H1 (cell line): ENCODE measurements at regions not wholly inside any gene's neighbourhood (a gene's known extent, or its start where the extent isn't known, plus 50 kb on each side); places are given as distances from the start of the nearest gene placed in this dataset.

Experiments used
- CTCF ChIA-PET: fragments of 300-600 bp; sonication (Branson Sonifier 250); formaldehyde crosslinking; loops from one replicate; lab custom pipeline; 2021; ENCODE audit not compliant: partially characterized antibody; lab: Charles Lee
- POLR2A ChIA-PET: fragments of 300-600 bp; sonication (Branson Sonifier 250); formaldehyde crosslinking; loops from one replicate; lab custom pipeline; 2021; ENCODE audit warnings: inconsistent platforms; ENCODE audit not compliant: partially characterized antibody; lab: Charles Lee
- DNase-seq, 2 experiments: peaks; one replicate each; pipeline versions ENCODE4 v3.0.0 to v3.0.0-alpha.2; 2010 to 2022; ENCODE audit warnings: low spot score in 2 of 2, low read depth in 1 of 2, mixed read lengths in 1 of 2
- FAIRE-seq: peaks from 2 replicates; lab custom pipeline; 2011; peaks lifted over from hg19 to GRCh38; lab: Jason Lieb, UNC
- H2AFZ ChIP-seq: 2 replicates; pipeline ENCODE4 v1.8.1; 2012; ENCODE audit warnings: low read length, inconsistent platforms
- H2AK5ac ChIP-seq: 2 replicates; pipeline ENCODE4 v1.6.1; 2013; ENCODE audit warnings: low read depth, low read length
- H2BK120ac ChIP-seq: replicated peaks from 2 replicates; pipeline ENCODE3; 2013; ENCODE audit warnings: low read depth, low read length, inconsistent platforms
- H2BK12ac ChIP-seq: 2 replicates; pipeline ENCODE4 v1.6.1; 2013; ENCODE audit warnings: low read depth, low read length
- H2BK15ac ChIP-seq: 2 replicates; pipeline ENCODE4 v1.6.1; 2013; ENCODE audit warnings: low read length
- H2BK20ac ChIP-seq: 2 replicates; pipeline ENCODE4 v1.6.1; 2013; ENCODE audit warnings: low read length
- H2BK5ac ChIP-seq: 2 replicates; pipeline ENCODE4 v1.6.1; 2013; ENCODE audit warnings: low read depth, low read length
- H3K14ac ChIP-seq: 2 replicates; pipeline ENCODE4 v1.6.1; 2013; ENCODE audit warnings: inconsistent platforms; ENCODE audit not compliant: insufficient read length
- H3K18ac ChIP-seq: 2 replicates; pipeline ENCODE4 v1.6.1; 2013; ENCODE audit warnings: low read length; ENCODE audit errors: extremely low read depth
- H3K23ac ChIP-seq: 2 replicates; pipeline ENCODE4 v1.6.1; 2013; ENCODE audit warnings: inconsistent platforms; ENCODE audit not compliant: insufficient read length
- H3K23me2 ChIP-seq: 2 replicates; pipeline ENCODE4 v1.6.1; 2013; ENCODE audit warnings: low read depth, low read length
- H3K27ac ChIP-seq: 2 replicates; pipeline ENCODE4 v1.6.1; 2011; ENCODE audit warnings: low read depth, low read length, inconsistent platforms
- H3K27me3 ChIP-seq, 4 experiments: replicated peaks in 1 of 4; 1 replicate in 1 of 4; 2 replicates in 3 of 4; pipeline versions ENCODE4 v1.6.1 to v1.8.1; 2011 to 2013; ENCODE audit warnings: low read length in 3 of 4, mild to moderate bottlenecking in 3 of 4, inconsistent platforms in 2 of 4, mixed read lengths in 2 of 4, moderate library complexity in 1 of 4; ENCODE audit not compliant: control insufficient read depth in 3 of 4, insufficient read depth in 3 of 4; ENCODE audit errors: extremely low read depth in 1 of 4
- H3K36me3 ChIP-seq, 4 experiments: 2 replicates each; pipeline versions ENCODE4 v1.6.1 to v1.8.1; 2011 to 2013; ENCODE audit warnings: mild to moderate bottlenecking in 4 of 4, low read length in 3 of 4, moderate library complexity in 2 of 4, control low read depth in 1 of 4, inconsistent platforms in 1 of 4; ENCODE audit not compliant: insufficient read depth in 4 of 4, control insufficient read depth in 2 of 4
- H3K4ac ChIP-seq: replicated peaks from 2 replicates; pipeline ENCODE3; 2013; ENCODE audit warnings: low read length, low read depth, mixed read lengths, inconsistent platforms; ENCODE audit not compliant: insufficient read length
- H3K4me1 ChIP-seq, 4 experiments: replicated peaks in 1 of 4; 1 replicate in 1 of 4; 2 replicates in 3 of 4; pipeline versions ENCODE4 v1.6.1 to v1.8.1; 2011 to 2013; ENCODE audit warnings: low read length in 3 of 4, inconsistent platforms in 2 of 4, mixed read lengths in 1 of 4; ENCODE audit not compliant: insufficient read depth in 4 of 4, control insufficient read depth in 3 of 4
- H3K4me2 ChIP-seq, 2 experiments: 2 replicates each; pipeline versions ENCODE4 v1.6.1 to v1.8.1; 2011 to 2013; ENCODE audit warnings: low read depth in 2 of 2, low read length in 2 of 2, control low read depth in 1 of 2, inconsistent platforms in 1 of 2, mild to moderate bottlenecking in 1 of 2; ENCODE audit not compliant: insufficient read depth in 1 of 2
- H3K4me3 ChIP-seq, 4 experiments: fragments of 200-600, 300-600 bp in 1 of 4; sonication (generic), shearing (Covaris generic), sonication (Bioruptor Twin) in 1 of 4; 2 replicates each; pipeline versions ENCODE4 v1.5.1 to v1.8.1; 2011 to 2016; ENCODE audit warnings: low read length in 4 of 4, low read depth in 3 of 4, control low read depth in 2 of 4, inconsistent platforms in 2 of 4, mild to moderate bottlenecking in 2 of 4, mixed read lengths in 1 of 4, moderate library complexity in 1 of 4; ENCODE audit not compliant: insufficient read depth in 2 of 4; ENCODE audit errors: extremely low read depth in 1 of 4
- H3K56ac ChIP-seq: replicated peaks from 2 replicates; pipeline ENCODE3; 2013; ENCODE audit warnings: low read depth, mild to moderate bottlenecking, mixed read lengths, low read length, inconsistent platforms; ENCODE audit not compliant: insufficient read length
- H3K79me1 ChIP-seq: 2 replicates; pipeline ENCODE4 v1.6.1; 2013; ENCODE audit warnings: low read depth, low read length, control low read depth
- H3K79me2 ChIP-seq, 2 experiments: 2 replicates each; pipeline versions ENCODE4 v1.6.1 to v1.8.1; 2012 to 2013; ENCODE audit warnings: low read length in 2 of 2, mild to moderate bottlenecking in 2 of 2, inconsistent platforms in 1 of 2; ENCODE audit not compliant: insufficient read depth in 2 of 2, control insufficient read depth in 1 of 2
- H3K9ac ChIP-seq, 4 experiments: replicated peaks in 1 of 4; 1 replicate in 1 of 4; 2 replicates in 3 of 4; pipeline versions ENCODE4 v1.6.1 to v1.8.1; 2011 to 2013; ENCODE audit warnings: low read depth in 3 of 4, low read length in 3 of 4, control low read depth in 2 of 4, mild to moderate bottlenecking in 2 of 4, moderate library complexity in 2 of 4, inconsistent platforms in 1 of 4; ENCODE audit errors: extremely low read depth in 1 of 4
- H3K9me3 ChIP-seq, 2 experiments: 2 replicates each; pipeline versions ENCODE4 v1.6.1 to v1.8.1; 2012 to 2013; ENCODE audit warnings: mild to moderate bottlenecking in 2 of 2, moderate library complexity in 2 of 2, control low read depth in 1 of 2, inconsistent platforms in 1 of 2, low read depth in 1 of 2, low read length in 1 of 2, mixed read lengths in 1 of 2; ENCODE audit not compliant: insufficient read depth in 2 of 2
- H4K20me1 ChIP-seq, 2 experiments: replicated peaks in 1 of 2; 2 replicates each; pipeline versions ENCODE3 to v1.8.1; 2011 to 2013; ENCODE audit warnings: inconsistent platforms in 2 of 2, low read length in 2 of 2, mild to moderate bottlenecking in 1 of 2; ENCODE audit not compliant: insufficient read depth in 2 of 2, control insufficient read depth in 1 of 2
- H4K5ac ChIP-seq: 2 replicates; pipeline ENCODE4 v1.6.1; 2013; ENCODE audit warnings: low read length, low read depth, mixed read lengths, inconsistent platforms; ENCODE audit not compliant: insufficient read length
- H4K8ac ChIP-seq: 2 replicates; pipeline ENCODE4 v1.8.0; 2013; ENCODE audit warnings: mild to moderate bottlenecking, moderate library complexity, low read length, inconsistent platforms; ENCODE audit not compliant: insufficient read depth; ENCODE audit errors: extremely low read depth
- H4K91ac ChIP-seq: replicated peaks from 2 replicates; pipeline ENCODE3; 2013; ENCODE audit warnings: low read length, mixed read lengths, inconsistent platforms; ENCODE audit not compliant: insufficient read length
- ASH2L ChIP-seq: fragments of 200-600, 300-600 bp; sonication (generic); IDR thresholded peaks from one replicate; pipeline ENCODE4 v1.7.1; 2017; ENCODE audit warnings: low read length
- CBX8 ChIP-seq: fragments of 300-800, 300-1000 bp; sonication (generic); IDR thresholded peaks from 2 replicates; pipeline ENCODE4 v1.7.1; 2016; ENCODE audit warnings: low read depth, low read length, borderline replicate concordance
- E2F6 ChIP-seq: IDR thresholded peaks from 2 replicates; pipeline ENCODE4 v1.6.1; 2012; ENCODE audit warnings: inconsistent platforms
- EZH2 ChIP-seq: fragments of 200-600 bp; sonication (generic); IDR thresholded peaks from 2 replicates; pipeline ENCODE4 v1.7.1; 2012; ENCODE audit warnings: low read depth, mild to moderate bottlenecking, moderate library complexity, low read length, inconsistent platforms; ENCODE audit not compliant: severe bottlenecking
- HDAC2 ChIP-seq, 2 experiments: fragments of 300-600 bp in 1 of 2; sonication (generic) in 1 of 2; IDR thresholded peaks; 2 replicates each; pipeline ENCODE4 v1.6.1; 2011 to 2012; ENCODE audit warnings: low read depth in 2 of 2, low read length in 2 of 2, mild to moderate bottlenecking in 2 of 2, moderate library complexity in 2 of 2, borderline replicate concordance in 1 of 2, inconsistent platforms in 1 of 2
- TCF12 ChIP-seq: IDR thresholded peaks from 2 replicates; pipeline ENCODE4 v1.6.1; 2011; ENCODE audit warnings: low read depth, mild to moderate bottlenecking, low read length
- USF2 ChIP-seq: IDR thresholded peaks from 2 replicates; pipeline ENCODE4 v1.6.1; 2011; ENCODE audit warnings: low read length, improper control_type of control experiment
- WGBS, 2 experiments: shearing (Covaris generic) in 1 of 2; methylation state at CpG; one replicate each; pipeline versions ENCODE4 v1.1.6 to v1.1.7; 2013 to 2015; ENCODE audit warnings: low lambda C conversion rate in 2 of 2, mixed read lengths in 2 of 2, inconsistent platforms in 1 of 2, low coverage in 1 of 2, missing lambda C conversion rate in 1 of 2; ENCODE audit not compliant: insufficient replicate concordance in 2 of 2, insufficient coverage in 1 of 2, insufficient read length in 1 of 2; ENCODE audit errors: extremely low coverage in 1 of 2, missing lambda C conversion rate in 1 of 2; 5-methylcytosine and 5-hydroxymethylcytosine counted together

GRCh38 chr5:120792477-120792876 lies 328.4 kb downstream of the PRR16 start:
- Histone ChIP-seq H3K23me2 (no peaks in the 10 kb centered on the region), H3K4me3 (no peak overlapping the region), H2BK120ac (no peak overlapping the region), H3K27me3 (no peaks in the 10 kb centered on the region), H2BK20ac (no peak overlapping the region)
- TF ChIP-seq HDAC2 (IDR thresholded peaks at IDR 0.05; ENCODE audit: borderline replicate concordance in 1 of 2, low read depth in 2 of 2, low read length in 2 of 2), result no peak
- TF ChIP-seq TCF12, result no peak
- no peak for TF ChIP-seq E2F6
- TF ChIP-seq CBX8, result no peak
- TF ChIP-seq USF2, result no peak
- TF ChIP-seq EZH2, result no peak
- no peak for TF ChIP-seq ASH2L
- TF ChIP-seq, all 59 proteins: peak for 0
- Histone ChIP-seq H3K36me3 (no peaks in the 10 kb centered on the region), H3K9ac (no peak overlapping the region), H2BK5ac (no peak overlapping the region), H4K91ac (no peak overlapping the region), H3K56ac (no peak overlapping the region), H3K14ac (no peak overlapping the region), H3K27ac (no peak overlapping the region), H3K23ac (no peak overlapping the region), H4K8ac (no peak overlapping the region), H2BK12ac (no peak overlapping the region), H3K4me1 (no peaks in the 10 kb centered on the region), H3K79me2 (no peaks in the 10 kb centered on the region), H3K18ac (no peak overlapping the region), H3K9me3 (no peaks in the 10 kb centered on the region), H2BK15ac (no peak overlapping the region), H4K5ac (no peak overlapping the region), H2AFZ (no peak overlapping the region), H3K4ac (no peak overlapping the region), H4K20me1 (no peaks in the 10 kb centered on the region), H3K4me2 (no peak overlapping the region), H3K79me1 (no peaks in the 10 kb centered on the region), H2AK5ac (no peak overlapping the region)
- CTCF ChIA-PET, result no interaction called here
- 87% methylated on average over 2 of the region's 2 CpGs; no CpG with 5 or more reads in 1 of the 2 experiments for WGBS, 2 experiments
- POLR2A ChIA-PET, result no interaction called here
- no peak for DNase-seq
- FAIRE-seq, result no peak
